GM19468 (cell line): ENCODE measurements at regions not wholly inside any gene's neighbourhood (a gene's known extent, or its start where the extent isn't known, plus 50 kb on each side); places are given as distances from the start of the nearest gene placed in this dataset.

Source experiments
- ATAC-seq: cut with Tn5 transposase; IDR thresholded peaks from one replicate; pipeline ENCODE4 v1.9.1; 2021; ENCODE audit warnings: mild to moderate bottlenecking, moderate library complexity, moderate number of reproducible peaks; ENCODE audit not compliant: unreplicated experiment; ENCODE audit errors: extremely low read depth

DNA sequence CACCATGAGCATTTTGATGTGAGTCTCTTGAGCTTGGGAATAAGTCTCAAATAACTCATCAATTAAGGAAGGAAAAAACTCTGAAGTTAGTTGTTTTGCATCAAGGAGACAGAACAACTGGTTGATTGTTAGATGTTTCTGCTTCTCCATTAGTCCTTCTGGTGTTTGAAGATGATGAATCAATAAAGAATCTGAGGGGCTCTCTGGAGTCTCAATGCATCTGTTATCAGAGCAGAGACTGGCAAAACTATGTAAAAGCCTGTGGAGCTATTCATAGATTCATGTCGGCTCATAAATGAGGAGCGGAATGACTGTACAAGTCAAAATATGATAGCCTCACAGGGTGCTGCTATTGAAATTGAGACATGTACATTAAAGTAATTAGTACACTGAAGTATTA is 73.3 kb upstream of the ZC3H11B start:
- ATAC-seq, result no peak

DNA sequence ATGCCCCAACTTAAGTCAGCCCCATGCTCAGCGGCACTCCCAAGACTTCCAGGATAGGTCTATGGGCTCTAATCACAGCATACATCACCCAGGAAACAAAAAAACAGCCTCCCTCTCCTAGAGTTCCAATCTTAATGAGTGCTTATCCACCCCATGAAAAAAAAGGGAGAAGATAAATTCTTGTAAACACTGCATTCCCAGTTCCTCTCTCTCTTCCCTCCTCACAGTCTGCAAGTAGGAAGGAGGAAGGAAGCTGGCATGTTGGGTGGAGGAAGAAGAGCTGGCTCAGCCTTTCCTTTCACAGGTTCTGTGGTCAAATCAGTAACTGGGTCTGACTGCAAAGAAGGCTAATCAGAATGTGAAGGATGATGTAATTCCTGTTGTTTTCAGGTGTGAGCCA is 69.9 kb upstream of the ZC3H11B start:
- ATAC-seq, result no peak

GRCh38 chr1:219681876-219682275 is 69.0 kb upstream of the ZC3H11B start:
- ATAC-seq, result no peak

- no peak for ATAC-seq
Measured at GRCh38 chr1:219676012-219676765, 63.3 kb upstream of the ZC3H11B start.

DNA sequence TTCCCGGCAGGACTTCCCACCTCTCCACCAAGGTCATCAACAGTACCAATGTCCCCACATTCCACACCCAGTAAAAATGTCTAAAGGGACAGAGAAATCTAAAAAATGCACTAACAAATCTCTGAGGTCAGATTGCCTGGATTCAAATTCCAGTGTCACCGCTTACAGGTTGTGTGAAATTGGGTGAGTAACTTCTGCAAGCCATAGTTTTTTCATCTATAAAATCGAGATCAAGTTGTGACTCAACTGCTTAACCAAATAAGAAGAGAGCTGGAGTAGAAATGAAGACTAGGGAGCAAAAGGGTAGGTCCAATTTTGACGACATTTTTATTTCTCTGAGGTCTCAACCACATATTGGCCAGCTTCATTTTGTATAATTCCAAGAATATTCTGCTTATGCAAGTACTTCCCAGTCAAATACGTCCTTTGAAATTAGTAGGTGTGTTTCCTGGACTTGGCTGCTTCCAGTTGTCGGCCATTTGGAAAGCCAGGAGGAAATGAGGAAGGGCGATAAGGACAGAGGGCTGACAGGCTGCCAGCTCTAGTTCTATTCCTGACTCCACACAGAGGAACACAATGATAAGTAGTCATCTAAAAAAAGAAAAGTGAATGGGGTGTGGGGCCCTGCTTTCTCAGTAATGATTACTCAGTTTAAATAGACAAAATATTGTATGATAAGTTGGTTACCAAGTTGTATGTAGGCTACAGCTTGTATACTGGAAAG is 57.7 kb upstream of the ZC3H11B start:
- ATAC-seq, result no peak

- no peak for ATAC-seq
Measured at GRCh38 chr1:219669556-219669955, 56.7 kb upstream of the ZC3H11B start.

GRCh38 chr1:219669042-219669441 is 56.1 kb upstream of the ZC3H11B start:
- ATAC-seq, result no peak

DNA sequence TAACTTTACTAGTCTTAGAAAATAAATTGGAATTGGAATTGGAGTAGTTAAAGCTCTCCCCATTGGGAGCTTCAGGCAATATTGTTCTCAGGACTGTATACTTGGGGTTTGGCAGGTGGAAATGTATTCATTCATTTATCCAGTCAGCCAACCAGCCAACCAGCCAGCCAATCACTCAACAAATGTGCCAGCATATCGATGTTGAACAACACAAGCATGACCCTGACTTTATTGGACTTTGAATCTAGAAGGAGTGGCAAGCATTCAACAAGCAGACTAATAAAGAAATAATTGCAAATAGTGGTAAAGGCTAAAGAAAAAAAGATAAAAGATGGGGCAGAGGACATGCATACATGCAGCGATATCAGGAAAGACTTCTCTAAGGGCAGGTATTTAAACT is 55.5 kb upstream of the ZC3H11B start:
- ATAC-seq, result no peak

- ATAC-seq, result no peak
Measured at GRCh38 chr1:219666242-219666641, 53.3 kb upstream of the ZC3H11B start.

DNA sequence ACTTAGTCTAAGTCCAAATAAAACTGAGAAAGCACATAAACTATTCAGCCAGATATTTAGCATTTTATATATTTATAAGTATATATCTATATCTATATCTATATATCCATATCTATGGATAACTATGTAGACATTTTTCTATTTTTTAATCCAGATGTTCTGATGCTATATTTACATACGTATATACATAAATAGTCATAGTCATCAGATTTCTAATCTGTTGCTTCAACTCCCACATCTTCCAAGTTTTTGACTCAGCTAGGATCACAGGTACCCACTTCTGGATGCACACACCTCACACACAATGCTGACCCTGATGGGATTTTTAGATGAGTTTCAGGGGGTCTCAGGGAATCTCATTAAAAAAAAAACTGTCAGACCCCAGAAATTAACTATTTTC is 52.2 kb upstream of the ZC3H11B start:
- ATAC-seq, result no peak

DNA sequence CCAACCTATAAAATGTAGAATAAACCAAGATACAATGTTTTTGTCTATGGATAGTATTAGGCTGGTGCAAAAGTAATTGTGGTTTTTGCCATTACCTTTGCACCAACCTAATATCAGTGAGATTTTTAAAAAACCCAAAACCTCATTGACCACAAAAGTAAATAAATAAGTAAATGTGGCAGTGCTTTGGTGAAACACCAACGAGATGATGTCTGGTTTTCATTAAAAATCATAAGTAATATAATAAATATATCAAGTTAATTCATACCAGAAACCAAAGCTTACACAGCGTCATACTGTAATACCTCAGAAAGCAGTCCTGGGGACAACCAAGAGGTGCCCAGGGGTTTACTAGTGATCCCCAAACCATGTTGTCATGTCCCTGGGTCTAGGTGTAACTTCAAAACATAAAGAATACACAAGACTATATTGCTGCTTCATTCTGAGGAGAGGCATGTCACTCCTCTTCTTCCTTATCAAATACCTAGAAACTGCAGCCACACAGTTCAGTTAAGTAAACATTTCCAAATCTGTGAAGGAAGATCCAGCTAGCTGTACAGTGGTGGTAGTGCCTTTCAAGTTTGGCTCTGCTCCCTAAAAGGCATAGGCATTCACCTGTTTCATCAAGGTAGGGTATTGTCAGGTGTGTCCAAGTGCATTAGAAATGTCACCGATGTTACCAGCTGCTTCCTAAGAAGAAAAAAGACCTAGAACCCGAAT is 51.6 kb upstream of the ZC3H11B start:
- ATAC-seq, result no peak
